Sigmoid colon (tissue), 4 donors: ENCODE measurements at regions not wholly inside any gene's neighbourhood (a gene's known extent, or its start where the extent isn't known, plus 50 kb on each side); places are given as distances from the start of the nearest gene placed in this dataset.

Experiments used
- CTCF ChIP-seq, 4 experiments: fragments of 450-650 bp in 3 of 4; fragments of 200-600 bp in 1 of 4; IDR thresholded peaks; one replicate each; pipeline ENCODE4 v1.5.1; 2016 to 2019; ENCODE audit warnings: antibody characterized with exemption in 4 of 4, mild to moderate bottlenecking in 3 of 4, moderate library complexity in 2 of 4
- EP300 ChIP-seq, 4 donors: sonication (generic); formaldehyde crosslinking; IDR thresholded peaks; one replicate each; pipeline ENCODE4 v1.6.1; 2017; ENCODE audit warnings: antibody characterized with exemption in 4 of 4
- POLR2A ChIP-seq, 2 donors: fragments of 450-650 bp; IDR thresholded peaks; one replicate each; pipeline ENCODE4 v1.6.1; 2016; ENCODE audit warnings: antibody characterized with exemption in 2 of 2, mild to moderate bottlenecking in 2 of 2, moderate library complexity in 2 of 2
- POLR2AphosphoS5 ChIP-seq, 4 donors: sonication (generic); formaldehyde crosslinking; IDR thresholded peaks; one replicate each; pipeline ENCODE4 v1.6.1; 2017; ENCODE audit warnings: antibody characterized with exemption in 4 of 4

GRCh38 chr3:69602112-69602511 is 137.2 kb upstream of the MITF start:
- TF ChIP-seq POLR2A (IDR thresholded peaks at IDR 0.05) (no peak), CTCF (IDR thresholded peaks at IDR 0.05) (no peak), EP300 (IDR thresholded peaks at IDR 0.05) (no peak), POLR2AphosphoS5 (IDR thresholded peaks at IDR 0.05) (no peak)
